NOMO-1 (cell line): ENCODE measurements at regions not wholly inside any gene's neighbourhood (a gene's known extent, or its start where the extent isn't known, plus 50 kb on each side); places are given as distances from the start of the nearest gene placed in this dataset.

Experiments used
- DNase-seq, 2 experiments: peaks; one replicate each; lab custom pipeline; 2025; ENCODE audit not compliant: unreplicated experiment in 2 of 2; lab: John Stamatoyannopoulos, UW

DNA sequence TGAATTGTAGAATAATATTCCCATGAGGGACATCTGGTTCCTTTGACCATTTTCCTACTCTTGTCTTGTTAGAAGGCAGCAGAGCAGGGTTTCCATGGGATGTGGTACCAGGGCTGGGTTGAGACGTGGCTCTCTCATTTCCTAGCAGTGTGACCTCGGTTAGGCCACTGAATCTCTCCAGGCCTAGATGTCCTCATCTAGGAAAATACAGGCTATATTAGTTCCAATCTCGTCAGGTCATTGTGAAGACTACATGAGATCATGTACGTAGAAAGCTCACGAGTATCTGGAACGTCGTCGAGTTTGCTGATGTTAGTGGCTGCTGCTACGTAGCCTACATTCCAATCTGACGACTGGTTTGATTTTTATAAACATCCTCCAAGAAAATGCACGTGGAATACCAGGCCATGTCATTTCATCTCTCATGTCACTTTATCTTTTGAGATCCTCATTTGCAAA lies 278.2 kb upstream of the GATB start:
- DNase-seq = no peak

DNA sequence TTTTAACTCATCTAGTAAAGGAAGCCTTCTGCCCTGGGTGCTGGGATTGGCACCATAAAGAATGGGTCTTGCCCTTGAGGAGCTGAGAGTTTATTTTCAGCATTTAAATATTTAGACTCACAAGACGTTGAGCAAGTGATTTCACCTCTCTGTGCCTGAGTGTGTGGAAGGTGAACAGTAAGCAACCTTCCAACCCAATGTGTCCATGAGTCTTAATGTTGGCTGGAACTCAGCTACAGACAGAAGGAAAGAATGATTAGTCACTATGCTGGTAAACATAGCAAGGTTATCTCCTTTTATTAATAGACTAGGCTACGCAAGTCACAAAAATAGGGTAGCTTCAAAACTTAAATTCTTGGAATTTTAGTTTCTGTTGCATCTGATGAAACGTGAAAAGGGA lies 277.4 kb upstream of the GATB start:
- DNase-seq = no peak

DNA sequence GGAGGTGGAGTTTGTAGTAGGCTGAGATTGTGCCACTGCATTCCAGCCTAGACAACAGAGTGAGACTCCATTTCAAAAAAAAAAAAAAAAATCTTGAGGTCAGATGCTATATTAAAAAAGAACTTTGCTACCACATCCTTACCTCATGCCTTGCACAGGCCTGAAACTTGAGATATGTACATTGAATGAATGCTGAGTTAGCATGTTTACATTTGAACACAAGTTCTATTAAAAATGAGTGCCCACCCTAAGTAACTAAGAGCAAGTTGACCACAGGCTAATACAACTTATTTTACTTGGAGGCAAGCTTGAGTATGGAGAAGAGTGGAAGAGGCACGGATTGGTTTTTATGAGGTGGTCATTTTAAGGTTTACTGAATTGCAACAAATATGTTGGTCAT lies 276.6 kb upstream of the GATB start:
- DNase-seq = no peak

DNA sequence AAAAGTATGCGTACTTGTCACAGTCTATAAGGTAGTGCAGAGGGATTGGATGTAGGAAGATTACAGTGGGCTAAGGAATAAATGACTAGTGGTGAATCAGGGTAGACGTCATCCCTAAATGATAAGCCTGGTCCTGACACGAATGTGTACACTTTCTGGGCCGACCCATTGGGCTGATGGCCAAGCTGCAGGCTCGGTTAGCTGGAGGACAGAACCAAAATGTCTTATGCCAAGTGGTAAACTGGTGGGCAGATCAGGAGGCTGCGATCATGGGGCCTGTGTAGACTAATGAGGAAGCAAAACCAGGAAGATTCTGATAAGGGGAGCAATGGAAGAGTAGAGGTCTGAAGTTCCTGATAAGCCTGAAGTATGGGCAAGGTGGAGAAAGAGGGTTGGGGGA lies 272.8 kb upstream of the GATB start:
- DNase-seq = no peak

DNA sequence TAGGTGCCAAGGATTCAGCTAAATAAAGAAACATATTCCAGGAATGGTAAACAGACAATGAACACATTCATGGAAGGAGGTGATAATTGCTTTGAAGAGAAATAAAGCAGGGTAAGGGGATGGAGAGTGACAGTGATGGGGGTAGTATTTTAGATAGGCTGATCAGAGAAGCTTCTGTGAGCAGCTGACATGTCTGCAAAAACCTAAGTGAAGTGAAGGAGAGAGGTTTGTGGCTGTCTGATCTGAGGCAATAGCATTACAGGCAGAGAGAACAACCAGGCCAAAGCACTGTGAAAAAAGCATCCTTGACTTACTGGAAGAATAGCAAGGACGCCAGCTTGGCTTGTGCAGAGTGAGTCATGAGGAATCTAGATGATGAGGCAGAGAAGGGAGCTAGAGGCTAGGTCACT lies 271.9 kb upstream of the GATB start:
- DNase-seq = peak in 1 of 2 experiments; percentile 13

DNA sequence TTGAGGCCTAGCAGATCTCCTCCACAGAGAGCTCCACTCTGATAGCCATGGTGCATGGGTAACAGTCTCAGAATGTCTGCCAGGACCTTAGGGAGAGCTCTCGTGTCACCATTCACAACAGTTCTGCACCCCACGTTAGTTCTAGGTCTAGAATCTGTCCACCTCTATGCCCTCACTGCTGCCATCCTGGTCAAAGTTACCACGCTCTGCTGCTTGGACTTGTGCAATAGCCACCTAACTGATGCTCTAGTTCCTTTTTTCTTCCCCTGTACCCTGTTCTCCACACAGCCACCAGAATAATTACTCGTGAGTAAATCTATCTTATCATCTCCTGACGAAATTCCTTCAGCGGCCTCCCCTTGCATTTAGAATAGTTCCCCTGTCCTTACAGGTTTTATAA lies 268.8 kb upstream of the GATB start:
- DNase-seq = peak; percentile 73 to 88

DNA sequence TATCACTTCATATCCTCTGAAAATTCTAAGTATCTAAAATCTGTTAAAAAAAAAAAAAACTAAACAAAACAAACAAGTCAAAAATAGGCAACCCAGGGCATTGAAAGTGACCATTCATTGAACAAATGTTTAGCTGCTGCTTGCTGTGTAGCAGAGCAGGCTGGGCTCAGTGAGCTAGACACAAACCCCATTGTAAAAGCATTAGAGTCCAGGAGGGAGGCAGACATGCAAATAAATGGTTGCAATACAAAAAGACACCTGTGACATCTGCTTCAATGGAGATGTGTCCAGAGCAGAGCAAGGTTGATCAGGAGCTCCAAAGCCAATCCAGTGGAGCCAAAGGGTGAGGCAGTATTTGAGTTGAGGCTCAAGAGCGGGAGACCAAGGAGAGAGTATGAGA lies 267.3 kb upstream of the GATB start:
- no peak for DNase-seq

DNA sequence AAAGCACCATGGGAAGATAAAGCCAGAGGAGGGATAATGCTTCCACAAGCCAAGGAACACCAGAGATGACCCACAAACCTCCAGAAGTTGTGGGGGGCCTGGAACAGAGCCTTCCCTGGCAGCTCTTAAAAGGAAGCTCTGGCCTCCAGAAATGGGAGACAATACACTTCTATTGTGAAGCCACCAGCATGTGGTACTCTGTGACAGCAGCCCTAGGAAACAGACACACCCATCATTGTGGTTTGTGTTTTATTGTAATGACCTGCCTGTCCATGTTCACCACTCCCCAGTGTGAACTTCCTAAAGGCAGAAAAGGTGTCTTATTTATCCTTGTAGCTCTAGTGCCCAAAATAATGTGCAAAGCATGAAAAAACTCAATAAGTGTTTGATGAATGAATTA lies 264.1 kb upstream of the GATB start:
- peak in 1 of 2 experiments; percentile 2 for DNase-seq

DNA sequence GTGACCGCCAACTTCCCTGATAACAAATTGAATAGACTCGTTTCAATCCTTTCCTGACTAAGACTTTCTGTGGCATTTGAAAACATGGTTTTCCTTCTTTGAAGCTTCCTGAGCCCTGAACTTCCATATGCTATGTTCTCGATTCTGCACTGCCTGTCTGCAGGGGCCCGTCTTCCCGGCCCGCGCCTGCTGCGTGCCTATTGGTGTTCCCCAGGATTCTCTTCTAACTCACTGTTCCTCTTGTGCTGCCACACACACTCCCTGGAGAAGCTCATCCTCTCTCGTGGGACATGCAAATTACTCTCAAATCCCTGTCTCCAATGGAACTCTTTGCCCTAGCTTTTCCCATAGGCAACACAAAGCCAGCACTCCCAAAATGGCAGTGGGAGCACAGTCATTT lies 262.9 kb upstream of the GATB start:
- DNase-seq = no peak

DNA sequence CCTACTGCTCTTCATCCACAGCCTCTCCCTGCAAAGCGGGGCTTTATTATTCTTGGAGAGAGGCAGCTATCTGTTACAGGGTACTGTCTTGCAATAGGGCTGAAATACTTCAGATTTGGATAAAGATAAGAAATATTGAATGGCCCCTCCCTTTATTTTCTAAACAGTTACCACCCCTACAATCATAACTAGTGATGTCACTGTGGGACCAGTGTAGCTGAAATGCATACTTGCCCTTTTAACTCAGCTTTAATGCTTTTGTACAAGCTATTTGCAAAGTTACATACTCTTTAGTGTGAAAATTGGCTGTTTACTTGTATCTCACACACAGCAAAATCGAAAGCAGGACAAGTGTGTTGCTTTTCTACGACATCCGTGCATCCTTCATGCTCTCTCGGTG lies 261.7 kb upstream of the GATB start:
- DNase-seq = no peak

DNA sequence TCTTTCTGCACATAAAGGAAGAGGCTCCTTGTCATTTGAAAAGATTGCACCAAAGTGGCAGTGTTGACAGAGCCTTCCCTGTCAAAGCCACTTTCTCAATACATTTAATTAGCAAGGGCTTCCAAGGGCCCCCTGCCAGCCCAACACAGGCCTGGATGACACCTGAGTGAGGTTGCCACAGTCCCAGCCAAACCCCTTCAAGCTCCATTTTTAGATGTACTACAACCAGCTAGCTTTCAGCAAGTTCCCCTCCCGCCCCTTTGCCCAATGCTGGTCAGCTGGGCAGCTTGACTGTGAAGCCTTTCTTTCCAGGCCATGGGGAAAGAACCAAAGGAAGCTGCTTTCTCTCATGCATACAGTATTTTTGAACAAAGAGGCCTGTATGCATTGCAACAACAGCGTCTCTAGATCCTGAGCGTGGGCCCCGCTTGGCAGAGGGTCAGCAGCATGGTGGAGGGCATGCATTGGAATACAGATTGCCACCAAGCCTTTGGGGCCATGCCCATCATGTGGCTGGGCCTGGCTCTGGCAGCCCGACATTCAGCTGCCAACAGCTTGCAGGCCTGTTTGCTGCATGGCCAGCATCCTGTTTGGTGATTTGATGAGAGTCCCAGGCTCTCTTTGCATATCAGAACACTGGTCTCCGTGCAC lies 261.1 kb upstream of the GATB start:
- DNase-seq = peak; percentile 42 to 53

DNA sequence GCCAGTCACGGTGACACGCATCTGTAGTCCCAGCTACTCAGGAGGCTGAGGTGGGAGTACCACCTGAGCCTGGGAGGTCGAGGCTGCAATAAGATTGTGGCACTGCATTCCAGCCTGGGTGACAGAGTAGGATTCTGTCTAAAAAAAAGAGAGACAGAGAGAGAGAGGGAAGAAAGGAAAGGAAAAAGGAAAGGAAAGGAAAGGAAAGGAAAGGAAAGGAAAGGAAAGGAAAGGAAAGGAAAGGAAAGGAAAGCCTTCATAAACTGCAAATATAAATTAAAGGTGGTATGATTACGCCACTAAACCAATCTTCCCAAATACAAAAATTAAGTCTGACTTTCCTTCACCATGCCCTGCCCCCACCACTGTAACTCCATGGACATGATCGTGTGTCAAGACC lies 259.3 kb upstream of the GATB start:
- DNase-seq = no peak

DNA sequence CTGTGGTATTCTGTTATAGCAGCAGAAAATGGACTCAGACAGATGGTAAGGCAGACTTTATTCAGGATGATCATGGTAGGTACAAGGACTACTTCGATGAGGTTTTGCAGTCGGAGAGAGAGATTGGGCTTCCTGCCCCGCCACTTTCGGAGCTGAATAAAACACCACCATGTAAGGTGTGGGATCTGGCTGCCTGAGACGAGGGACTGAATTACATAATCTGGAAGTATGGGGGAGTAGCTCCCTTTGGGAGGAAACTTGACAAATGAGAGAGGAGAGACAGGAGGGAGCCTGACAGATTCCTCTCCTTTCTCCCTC lies 255.5 kb upstream of the GATB start:
- no peak for DNase-seq

DNA sequence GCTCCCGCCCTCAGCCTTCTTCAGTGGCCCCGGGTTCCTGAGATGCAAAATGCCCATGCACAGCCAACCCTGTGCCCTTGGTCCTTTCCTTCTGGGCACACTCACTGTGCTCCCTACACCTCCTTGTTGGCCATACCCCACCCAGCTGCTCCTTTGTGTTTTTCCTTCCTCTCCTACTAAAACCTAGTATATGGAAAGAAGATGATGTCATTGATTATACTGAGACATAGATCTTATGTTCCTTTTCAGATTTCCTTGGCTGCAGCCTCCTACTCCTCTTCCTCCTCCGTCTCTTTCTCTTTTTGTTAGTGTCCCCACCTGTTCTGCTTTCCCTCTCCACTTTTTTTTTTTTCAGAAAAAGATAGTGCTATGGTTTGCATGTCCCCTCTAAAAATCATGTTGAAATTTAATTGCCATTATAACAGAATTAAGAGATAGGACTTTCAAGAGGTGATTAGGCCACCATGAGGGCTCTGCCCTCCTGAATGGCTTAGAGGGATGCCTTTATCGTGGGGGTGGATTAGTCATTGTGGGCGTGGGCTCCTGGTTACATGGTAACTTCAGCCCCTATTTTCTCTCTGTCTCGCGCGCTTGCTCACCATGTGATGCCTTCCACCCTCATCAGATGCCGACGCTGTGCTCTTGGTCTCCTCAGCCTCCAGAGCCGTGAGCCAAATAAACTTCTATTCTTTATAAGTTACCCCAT lies 254.9 kb upstream of the GATB start:
- no peak for DNase-seq

DNA sequence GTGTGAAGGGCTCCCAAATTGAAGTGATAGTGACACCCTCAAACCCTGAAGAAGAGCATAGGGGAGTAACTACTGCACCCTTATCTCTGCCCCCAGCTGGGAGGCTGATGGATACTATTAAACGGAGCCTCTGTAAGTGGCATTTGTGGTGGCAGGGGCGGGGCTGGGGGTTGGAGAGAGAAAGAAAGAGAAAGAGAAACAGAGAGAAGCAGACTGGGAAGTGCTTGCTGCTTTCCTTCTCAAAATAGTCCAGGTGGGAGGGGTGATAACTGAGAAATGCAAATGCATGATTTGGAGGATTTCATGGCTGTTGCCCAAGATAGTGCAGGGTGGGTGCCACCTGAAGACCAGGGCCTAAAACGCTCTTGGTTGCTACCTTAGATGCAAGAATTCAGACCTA lies 253.5 kb upstream of the GATB start:
- DNase-seq = peak; percentile 68 to 71

DNA sequence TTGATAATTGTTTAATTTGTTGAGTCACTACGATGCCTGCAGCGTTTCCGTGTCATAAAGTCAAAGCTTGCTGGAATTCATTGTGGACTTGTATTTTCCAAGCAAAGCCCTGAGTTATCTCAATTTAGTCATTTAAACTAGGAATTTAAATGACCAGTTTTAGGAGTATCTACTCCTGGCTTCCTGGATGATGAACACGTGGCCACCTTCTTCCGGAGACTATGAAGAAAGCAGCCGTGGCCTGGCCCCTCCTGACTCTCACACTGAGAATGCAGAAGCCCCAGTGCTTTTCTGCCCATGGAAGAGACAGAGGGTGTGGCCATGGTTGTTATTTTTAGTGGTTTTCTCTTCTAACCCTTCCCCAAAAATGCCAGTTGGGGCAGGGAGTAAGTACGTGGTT lies 250.7 kb upstream of the GATB start:
- DNase-seq = peak; percentile 28 to 32

DNA sequence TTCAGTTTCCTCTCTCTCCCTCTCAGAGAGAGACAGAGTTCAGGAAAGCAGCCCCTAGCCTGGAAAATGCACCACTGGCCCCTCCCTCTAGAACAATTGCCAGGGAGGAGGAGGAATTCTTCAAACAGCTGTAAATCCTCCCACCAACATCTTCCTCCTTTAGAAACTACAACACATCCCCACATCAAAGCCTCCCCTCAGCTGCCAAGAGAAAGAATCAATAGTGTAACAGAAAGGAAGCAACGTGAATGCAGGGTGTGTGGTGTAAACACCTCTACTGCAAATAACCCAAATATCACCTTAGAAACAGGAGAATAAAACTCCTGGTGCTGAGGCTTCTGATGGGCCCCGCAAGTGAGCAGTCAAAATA lies 249.9 kb upstream of the GATB start:
- DNase-seq = no peak

DNA sequence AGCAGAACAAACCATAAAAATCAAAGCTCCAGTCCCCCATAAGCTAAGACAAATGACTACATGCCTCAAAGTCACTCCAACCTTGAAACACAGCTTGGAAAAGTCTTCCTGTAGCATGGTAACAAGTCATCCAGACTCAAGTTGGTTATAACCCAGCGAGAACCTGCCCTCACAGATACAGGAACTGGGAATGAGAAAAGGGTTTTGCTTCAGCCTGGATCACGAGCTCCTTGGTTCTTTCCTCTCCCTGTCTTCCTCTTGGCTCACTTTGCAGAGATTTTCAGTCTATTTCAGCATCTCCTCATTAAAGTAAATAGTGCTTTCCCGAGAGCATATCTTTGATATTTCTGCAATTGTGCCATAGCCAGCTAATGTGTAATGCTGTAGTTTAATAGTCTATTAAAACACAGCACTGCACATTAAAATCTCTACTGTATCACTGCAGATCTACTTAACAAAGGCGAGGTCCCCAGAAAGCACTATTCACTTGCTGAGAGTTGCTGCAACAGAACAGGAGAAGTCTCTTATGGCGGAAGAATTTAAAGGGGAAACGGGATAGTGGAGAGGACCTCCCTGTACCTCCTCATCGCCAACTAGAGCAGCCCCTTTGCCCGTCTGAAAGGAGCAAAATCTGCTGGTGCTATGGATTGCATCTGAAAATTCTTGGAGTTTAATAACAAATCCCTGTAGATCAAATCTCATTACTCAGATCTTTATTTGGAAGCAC lies 249.3 kb upstream of the GATB start:
- no peak for DNase-seq

DNA sequence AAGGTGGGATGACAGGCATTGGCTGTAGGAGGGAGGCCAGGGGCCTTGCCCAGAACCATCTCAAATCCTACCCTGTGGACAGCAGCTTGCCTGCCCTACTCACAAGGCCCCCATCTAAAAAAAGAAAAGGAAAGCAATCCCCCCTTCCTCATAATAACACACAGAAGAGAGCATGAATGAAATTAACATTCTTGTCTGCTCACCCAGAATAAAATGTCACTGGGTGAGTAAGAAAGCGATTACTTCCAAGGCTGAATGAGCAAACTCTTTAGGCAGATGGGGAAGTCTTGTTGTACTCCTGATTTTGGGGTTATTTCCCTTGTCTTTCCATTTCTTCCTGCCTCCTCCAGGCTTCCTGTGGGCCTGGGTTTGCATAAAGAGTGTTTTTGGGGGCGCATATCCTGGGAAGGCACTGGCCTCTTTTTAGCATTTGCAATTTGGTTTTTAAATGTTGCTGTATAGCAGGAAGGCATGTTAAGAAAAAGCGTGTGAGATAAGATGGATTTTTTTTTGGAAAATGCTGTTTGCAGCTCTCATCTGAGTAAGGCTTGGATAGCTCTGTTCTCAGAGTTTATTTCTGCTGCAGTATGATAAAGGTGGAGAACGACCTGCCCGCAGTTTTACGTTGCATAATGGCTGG lies 248.3 kb upstream of the GATB start:
- DNase-seq = no peak

DNA sequence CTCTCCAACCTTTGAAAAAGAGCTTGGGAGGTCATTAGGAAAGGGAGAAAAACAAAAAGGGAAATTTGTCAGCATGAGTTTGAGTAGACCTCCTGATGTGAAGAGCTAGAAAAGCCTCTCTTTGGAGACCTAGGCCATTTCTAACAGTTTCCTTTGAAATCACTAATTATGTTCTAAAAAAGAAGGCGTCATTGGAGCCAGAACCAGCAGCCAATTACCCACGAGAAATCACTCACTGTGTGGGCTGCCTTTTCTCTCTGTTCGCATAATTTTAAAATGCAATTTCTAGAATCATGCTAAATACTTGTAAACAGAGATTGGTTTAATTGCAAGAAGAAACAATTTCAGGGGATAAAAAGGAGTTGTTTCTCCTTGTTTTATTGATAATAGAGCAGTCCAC lies 246.3 kb upstream of the GATB start:
- DNase-seq = no peak

DNA sequence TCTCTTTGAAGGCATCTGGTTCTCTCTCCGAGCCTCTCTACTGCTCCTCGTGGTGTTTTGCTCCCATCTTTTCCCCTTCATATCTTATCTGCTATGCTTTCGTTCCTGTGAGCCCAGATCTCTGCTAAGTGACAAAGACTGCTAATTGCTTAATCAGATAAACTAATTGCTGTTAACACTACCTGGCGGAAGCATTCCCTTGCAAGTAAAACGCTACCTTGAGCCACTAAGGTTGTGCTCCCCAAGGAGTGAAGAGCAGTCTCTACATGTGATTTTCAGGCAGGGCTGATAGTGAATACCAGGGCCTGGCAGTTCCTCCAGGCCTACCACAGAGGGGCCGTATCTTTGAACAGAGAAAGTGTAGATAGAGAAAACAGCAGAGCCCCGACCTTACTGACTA lies 244.0 kb upstream of the GATB start:
- no peak for DNase-seq

DNA sequence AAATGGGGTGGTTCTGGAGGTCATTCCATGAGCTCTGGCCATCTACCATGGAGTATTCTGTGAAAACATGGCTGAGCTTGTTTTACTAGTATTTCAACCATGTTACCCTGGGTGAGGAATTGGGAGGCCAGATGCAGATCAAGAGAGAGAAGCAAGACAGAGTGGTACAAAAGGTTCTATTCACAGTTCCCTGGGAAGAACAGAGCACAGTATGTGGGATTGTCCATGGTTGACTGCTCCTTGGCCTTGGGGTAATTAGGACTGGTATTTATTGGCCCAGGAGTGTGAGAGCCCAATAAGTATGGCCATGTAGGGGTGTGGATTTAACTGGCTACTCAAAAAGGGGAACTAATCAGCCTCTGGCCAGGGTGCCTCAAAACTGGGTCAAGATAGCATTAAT lies 239.7 kb upstream of the GATB start:
- DNase-seq = no peak
